A673 (cell line): ENCODE measurements at regions not wholly inside any gene's neighbourhood (a gene's known extent, or its start where the extent isn't known, plus 50 kb on each side); places are given as distances from the start of the nearest gene placed in this dataset.

Experiments used
- EZH2 ChIP-seq: fragments of 200-600 bp; sonication (generic); IDR thresholded peaks from 2 replicates; pipeline ENCODE4 v1.6.1; 2017; ENCODE audit warnings: borderline replicate concordance, low read depth, mild to moderate bottlenecking, mixed read lengths, antibody characterized with exemption, low read length; ENCODE audit not compliant: poor library complexity, severe bottlenecking
- TF ChIP-seq, protein P1 (sequence below): fragments of 300-800, 200-600 bp; sonication (generic); conservative IDR thresholded peaks from 2 replicates; pipeline ENCODE4 v1.5.1; 2017; ENCODE audit warnings: low read depth, mild to moderate bottlenecking, antibody characterized with exemption, low read length, moderate library complexity, mixed read lengths

DNA sequence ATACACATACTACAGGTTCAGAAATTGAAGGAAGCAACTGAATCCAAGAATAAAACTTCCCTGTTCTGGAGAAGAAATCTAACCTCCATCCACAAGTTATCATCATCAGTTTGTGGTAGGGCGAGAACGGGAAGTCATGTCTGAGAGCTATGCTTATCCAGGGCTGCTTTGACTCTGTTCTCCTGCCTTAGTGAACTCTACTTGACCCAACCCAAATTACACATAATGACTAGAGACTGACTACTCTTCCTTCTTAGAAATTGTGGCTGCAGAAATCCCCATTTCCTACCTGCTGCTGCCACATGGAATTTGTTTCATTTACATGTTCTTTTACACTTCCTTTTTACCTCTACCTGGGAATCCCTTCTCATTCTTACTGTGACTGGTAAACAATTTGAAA is 1102.6 kb upstream of the PIK3C3 start:
- TF ChIP-seq, protein P1, sequence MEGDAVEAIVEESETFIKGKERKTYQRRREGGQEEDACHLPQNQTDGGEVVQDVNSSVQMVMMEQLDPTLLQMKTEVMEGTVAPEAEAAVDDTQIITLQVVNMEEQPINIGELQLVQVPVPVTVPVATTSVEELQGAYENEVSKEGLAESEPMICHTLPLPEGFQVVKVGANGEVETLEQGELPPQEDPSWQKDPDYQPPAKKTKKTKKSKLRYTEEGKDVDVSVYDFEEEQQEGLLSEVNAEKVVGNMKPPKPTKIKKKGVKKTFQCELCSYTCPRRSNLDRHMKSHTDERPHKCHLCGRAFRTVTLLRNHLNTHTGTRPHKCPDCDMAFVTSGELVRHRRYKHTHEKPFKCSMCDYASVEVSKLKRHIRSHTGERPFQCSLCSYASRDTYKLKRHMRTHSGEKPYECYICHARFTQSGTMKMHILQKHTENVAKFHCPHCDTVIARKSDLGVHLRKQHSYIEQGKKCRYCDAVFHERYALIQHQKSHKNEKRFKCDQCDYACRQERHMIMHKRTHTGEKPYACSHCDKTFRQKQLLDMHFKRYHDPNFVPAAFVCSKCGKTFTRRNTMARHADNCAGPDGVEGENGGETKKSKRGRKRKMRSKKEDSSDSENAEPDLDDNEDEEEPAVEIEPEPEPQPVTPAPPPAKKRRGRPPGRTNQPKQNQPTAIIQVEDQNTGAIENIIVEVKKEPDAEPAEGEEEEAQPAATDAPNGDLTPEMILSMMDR: no peak
- TF ChIP-seq EZH2: no peak
